ENCODE measurements at regions not wholly inside any gene's neighbourhood (a gene's known extent, or its start where the extent isn't known, plus 50 kb on each side); places are given as distances from the start of the nearest gene placed in this dataset.
"Not testable (repeated sequence)": the region's sequence is repeated elsewhere in the genome, so short reads cannot be mapped to it uniquely, and the experiment has no call there.

- DNase-seq (ENCODE audit: low spot score) = not testable (repeated sequence)
Observed at GRCh38 chr5:1588071-1588694, 64.4 kb upstream of the LPCAT1 start.

DNA sequence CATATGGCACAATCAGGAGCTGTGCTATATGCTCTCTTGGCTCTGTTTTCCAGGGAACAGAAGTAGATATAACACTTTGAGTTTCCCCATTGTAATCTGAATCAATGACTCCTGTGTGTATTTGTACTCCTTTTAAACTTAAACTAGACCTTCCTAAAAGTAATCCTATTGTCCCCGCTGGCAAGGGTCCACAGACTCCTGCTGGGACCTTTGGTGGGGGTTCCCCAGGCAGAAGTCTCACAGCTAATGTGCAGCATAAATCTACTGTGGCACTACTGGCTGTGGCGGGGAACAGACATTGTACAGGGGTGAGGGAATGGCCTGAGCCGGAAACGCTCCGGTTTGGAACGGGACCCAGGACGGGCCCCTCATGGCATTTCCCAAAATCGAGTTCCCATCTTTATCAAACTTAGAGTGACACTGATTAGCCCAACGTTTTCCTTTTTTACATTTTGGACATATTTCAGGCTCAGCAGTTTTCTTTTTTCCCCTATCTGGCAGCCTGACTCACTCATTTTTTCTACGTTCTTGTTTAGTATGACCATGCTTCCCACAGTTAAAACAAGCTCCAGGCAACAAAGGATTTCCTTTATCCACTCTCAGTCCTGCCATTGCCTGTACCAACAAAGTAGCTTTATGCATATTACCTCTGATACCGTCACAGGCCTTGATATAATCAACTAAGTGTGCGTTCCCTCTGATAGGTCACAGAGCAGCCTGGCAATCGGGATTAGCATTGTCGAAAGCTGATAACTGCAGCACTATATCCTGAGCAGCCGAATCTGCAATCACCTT lies 59.5 kb upstream of the LPCAT1 start:
- not testable (repeated sequence) for DNase-seq (ENCODE audit: low spot score)

- DNase-seq (ENCODE audit: low spot score) = not testable (repeated sequence)
Observed at GRCh38 chr5:1579389-1579788, 55.6 kb upstream of the LPCAT1 start.

- DNase-seq (ENCODE audit: low spot score) = not testable (repeated sequence)
Observed at GRCh38 chr5:1576851-1577250, 53.1 kb upstream of the LPCAT1 start.

DNA sequence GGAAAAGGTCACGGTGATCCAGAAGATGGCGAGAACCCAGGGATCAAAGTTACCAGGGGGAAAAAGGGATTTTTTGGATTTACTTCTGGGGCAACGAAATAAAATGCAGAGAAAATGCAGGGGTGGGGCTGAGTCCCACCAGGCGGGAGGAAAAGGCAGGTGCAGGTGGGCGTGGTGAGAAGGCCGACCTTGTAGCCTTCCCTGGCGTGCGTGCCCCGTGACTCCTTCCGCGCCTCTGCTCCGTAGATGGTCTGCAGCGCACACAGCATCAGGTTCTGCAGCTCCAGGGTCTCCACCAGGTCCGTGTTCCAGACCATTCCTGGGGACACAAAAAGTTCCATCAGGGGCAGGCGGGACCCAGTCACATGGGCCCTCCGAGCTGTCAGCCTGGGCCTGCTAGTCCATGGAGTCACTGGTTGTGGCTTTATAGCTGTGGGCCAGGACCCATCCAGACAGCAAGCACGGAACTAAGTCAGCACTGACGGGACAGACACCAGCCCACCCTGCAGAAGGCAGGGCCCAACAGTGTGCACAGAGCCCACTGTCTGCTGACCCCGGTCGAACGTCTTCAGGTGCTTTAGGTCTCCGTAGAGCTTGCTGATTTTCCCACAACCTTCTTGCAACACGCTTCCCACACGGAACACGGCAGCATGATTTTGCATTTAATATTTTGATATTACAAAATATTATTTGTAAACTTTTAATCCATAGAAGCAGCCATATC lies 52.4 kb upstream of the LPCAT1 start:
- DNase-seq (ENCODE audit: low spot score) = not testable (repeated sequence)

GRCh38 chr5:1575491-1575890 lies 51.7 kb upstream of the LPCAT1 start:
- not testable (repeated sequence) for DNase-seq (ENCODE audit: low spot score)

DNA sequence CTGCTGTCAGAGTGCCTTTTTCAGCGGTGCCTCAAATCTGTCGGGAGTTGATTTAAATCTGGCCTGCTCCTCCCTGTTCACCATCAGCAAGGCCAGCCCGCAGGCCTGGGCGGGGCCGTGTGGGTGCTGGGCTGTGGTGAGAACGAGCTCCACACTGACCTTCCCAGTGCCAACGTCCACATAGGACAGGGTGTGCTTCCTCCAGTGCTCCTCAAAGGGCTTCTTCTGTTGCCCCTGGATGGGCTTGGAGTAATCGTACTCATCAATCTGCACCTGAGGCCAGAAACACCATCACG lies 50.2 kb upstream of the LPCAT1 start:
- not testable (repeated sequence) for DNase-seq (ENCODE audit: low spot score)

DNA sequence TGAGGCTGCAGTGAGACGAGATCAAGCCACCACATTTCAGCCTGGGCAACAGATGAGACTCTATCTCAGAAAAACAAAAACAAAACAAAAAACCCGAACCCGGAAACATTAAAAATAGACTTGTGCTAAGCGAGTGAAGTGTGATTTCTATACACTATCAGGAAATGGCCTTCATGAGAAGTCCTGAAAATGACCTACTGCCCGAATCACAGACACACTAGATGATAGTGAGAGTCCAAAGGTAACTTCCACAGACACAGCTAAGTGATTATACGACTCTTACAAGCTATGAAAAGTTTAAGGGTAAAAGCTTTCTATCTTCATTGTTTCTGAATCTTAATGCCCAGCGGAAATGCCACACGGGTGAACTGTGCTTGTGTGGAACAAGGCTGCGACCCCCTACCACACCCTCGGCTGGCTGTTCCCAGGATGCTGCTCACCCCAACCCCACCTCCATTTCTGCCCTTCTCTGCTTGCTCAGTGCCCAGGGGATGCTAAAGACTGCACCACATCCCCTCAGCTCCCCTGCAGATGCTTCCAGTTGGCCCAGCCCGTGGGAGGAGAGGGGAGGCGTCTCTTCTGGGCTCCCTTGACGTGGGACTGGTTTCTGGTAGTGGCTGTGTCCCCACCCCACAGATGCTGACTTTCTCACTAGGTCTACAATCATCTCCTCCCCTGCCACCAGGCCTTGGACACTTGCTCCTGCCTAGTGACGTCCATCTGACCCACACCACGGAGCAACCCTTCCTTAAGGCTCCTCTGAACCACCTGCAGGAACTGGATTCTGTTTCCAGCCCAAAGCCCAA lies 49.7 kb upstream of the LPCAT1 start:
- DNase-seq (ENCODE audit: low spot score) = not testable (repeated sequence)

Measured in LoVo (cell line).